HCEC 1CT (cell line): ENCODE measurements at regions not wholly inside any gene's neighbourhood (a gene's known extent, or its start where the extent isn't known, plus 50 kb on each side); places are given as distances from the start of the nearest gene placed in this dataset.

Experiments used
- DNase-seq: peaks from one replicate; pipeline ENCODE4 v3.0.0-alpha.2; 2017

DNA sequence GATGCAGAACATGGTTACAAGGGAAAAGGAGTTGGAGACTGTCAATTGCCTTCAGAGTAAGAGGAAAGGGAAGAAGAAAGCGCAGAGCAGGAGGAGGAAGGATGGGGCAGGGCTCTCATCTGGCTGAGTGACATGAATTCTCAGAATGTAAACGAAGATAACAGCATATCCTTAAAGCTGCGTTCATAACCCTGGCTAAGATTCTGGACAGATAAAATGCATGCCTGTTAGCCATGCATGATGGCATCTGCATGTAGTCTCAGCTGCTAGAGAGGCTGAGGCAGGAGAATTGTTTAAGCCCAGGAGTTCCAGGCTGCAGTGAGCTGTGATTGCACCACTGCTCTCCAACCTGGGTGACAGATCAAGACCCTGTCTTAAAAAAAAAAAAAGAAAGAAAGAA, 493.5 kb upstream of the PRKX start:
- DNase-seq = no peak

DNA sequence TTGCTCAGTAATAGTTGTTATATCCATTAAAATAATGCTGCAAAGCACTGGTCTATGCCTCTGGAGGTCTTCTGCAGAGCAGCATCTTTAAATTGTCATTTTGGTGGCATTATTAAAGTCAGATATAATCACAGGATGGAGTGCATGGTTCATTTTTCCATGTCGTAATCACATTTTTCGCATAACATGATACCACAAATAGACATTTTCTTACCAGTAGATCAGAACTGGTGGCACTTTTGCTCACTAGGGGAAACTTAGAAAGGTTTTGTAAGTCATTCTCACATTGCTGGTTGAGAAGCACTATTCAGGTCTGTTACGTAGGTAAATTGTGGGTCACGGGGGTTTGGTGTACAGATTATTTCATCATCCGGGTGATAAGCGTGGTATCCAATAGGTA, 484.5 kb upstream of the PRKX start:
- no peak for DNase-seq

DNA sequence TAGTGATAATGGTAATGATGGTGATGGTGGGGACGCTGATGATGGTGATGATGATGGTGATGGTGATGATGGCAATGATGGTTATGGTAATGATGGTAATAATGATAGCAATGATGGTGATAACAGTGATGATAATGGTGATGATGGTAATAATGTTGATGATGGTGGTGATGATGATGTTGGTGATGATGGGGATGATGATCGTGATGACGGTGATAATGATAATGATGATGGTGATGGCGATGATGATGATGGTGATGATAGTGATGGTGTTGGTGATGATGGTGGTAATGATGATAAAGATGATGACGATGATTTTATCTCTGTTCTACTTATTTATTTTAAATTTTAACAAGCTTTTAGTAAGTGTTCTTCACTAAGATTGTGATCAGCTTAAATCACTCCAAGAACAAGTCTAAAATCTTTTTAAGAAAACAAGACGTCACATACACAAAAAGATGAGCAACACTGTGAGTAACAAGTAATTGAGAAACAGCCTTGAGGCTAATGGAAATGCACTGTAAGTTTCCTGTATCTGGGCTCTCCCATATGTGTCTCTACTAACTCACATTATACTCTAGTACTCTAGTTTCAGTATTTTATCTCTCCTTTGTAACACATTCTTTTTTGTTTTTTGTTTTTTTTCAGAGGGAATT, 480.2 kb upstream of the PRKX start:
- no peak for DNase-seq

DNA sequence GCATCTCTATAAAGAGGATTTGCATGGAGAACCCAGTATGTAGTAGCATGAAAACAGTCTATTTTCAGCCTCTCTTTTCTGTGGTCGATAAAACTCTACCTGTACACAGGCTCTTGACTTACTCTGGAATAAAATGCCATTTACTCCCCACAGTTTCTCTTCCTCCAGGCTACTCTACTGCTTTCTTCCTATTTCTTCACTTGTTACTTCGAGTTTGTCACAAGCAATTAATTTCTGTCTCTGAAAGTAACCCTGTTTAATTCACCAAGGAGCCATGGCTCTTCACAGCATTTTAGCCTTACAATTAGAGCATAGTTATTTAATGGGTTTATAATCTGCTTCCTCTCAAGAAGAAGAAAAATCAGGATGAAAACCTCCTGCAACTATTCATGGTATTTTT, 472.9 kb upstream of the PRKX start:
- no peak for DNase-seq

DNA sequence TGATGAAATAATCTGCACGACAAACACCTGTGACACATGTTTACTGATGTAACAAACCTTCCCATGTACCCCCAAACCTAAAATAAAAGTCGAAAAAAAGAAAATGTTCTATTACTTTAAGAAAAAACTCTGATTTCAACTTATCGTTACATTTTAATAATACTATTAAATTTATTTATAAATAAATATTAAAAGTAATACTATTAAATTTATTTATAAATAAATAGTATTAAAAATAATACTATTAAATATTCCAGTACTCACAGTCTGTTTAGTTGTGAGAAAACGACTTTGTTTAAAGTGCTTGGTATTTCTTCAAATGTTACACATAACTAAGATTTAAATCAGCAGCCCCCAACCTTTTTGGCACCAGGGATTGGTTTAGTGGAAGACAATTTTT, 471.6 kb upstream of the PRKX start:
- no peak for DNase-seq

DNA sequence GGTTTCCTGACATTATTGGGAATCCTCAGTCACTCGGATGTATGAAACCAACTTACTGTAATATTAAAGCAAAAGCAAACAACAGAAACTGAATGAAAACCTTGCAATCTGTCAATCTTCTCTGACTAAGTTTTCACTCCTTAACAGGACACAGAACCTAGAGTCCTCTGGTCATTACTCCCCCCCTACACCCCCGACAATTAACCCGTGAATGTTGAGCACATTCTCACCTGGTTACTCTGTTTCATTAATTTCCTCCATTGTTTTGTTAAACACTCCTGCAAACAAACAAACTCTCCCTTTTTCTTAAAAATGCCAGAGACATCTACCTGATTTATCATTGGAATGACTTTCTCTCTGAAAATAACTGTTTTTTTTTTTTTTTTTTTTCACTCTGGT, 469.0 kb upstream of the PRKX start:
- DNase-seq = no peak

DNA sequence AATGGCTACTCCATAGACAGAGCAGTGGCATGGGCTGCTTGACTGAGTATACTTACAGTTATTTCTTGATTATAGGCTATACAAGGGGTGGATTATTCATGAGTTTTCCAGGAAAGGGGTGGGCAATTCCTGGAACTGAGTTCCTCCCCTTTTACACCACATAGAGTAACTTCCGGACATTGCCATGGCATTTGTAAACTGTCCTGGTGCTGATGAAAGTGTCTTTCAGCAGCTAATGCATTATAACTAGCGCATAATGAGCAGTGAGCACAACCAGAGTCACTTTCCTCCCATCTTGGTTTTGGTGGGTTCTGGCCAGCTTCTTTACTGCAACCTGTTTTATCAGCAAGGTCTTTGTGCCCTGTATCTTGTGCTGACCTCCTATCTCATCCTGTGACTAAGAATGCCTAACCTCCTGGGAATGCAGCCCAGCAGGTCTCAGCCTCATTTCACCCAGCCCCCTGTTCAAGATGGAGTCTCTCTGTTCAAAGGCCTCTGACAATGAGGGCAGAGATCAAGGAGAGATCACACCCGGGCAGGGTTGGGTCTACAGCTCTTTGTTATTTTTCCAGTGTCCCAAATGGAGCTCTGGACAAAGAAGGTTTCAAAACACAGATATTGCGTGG, 468.4 kb upstream of the PRKX start:
- DNase-seq = no peak

DNA sequence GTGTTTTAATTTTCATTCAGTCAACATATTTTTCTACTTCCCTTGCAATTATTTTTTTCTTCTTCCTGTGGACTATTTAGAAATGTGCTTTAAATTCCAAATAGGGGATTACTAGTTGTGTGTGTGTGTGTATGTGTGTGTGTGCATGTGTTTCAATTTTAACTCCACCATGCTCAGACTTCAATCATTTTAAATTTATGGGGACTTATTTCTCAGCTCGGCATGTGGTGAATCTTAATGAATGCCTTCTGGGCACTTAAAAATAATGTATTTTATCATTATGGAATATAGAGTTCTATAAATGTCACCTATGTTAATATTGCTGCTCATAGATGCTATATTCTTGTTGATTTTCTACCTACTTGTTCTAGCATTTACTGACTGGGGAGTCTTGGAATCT, 465.6 kb upstream of the PRKX start:
- DNase-seq = no peak

DNA sequence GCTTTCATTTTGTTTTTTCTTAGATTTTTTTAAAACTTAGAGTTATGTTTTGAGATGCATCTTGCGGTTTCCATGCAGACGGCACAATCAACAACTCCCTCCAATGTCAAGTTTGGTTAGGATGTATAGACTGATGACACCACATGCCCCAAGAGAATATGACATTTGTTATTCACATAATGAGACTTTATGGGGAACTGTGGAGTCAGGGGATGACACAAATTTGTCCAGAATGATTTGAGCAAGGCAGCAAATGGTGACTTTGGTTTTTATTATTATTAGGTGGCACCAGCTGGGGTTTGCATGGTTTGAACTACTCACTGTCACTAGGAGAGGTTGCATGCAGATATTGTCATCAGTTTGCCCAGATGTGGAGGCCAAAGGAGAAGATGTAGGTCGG, 461.8 kb upstream of the PRKX start:
- DNase-seq = no peak

DNA sequence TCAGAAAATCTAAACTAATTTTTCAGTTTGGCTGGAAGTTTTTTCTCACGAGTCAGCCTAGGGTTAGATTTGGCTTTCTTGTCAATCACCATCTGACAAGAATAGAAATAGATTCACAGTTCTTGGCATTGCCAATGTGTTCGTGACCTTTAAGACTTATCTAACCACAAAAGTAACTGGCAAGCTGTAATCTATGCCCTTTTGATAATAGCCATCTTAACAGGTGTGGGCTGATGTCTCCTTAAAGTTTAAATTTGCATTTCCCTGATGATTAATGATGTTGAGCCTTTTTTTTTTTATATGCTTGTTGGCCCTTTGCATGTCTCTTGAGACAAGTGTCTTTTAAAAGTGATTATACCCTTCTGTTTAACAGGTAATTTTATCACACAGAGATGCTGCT, 460.3 kb upstream of the PRKX start:
- DNase-seq = no peak

DNA sequence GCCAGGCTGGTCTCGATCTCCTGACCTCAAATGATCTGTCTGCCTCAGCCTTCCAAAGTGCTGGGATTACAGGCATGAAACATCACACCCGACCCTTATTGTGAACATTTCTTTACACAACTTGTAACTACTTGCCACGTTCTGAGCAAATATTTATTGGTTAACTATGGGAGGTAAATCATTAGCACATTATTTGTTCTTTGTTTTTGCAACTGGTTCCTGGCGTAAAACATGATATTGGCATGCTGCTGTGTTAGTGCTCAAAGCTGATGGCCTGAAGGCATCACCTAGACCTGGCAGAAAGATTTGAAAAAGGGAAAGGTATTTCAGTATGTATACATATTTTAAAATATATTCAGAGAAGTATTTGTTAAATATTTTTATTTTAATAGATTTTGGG, 438.3 kb upstream of the PRKX start:
- no peak for DNase-seq

DNA sequence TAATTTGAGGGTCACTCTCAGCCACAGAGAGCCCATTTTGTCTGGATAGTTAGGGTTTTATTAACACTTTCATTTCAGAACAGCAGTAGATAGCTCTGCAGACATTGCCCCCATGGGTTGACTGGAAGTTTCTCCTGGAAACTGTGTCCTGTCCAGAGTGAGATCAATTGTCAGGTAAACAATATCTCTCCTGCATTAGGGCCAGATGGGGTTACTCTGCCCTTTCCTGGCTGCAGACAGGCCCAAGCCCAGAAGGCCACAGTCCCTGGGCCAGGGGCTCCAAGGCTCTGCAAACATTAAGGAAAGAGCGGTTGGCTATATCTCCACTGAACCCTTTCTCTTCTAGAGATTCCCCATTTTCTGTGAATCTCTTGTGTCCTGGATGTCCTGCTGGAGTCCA, 436.8 kb upstream of the PRKX start:
- DNase-seq = no peak

DNA sequence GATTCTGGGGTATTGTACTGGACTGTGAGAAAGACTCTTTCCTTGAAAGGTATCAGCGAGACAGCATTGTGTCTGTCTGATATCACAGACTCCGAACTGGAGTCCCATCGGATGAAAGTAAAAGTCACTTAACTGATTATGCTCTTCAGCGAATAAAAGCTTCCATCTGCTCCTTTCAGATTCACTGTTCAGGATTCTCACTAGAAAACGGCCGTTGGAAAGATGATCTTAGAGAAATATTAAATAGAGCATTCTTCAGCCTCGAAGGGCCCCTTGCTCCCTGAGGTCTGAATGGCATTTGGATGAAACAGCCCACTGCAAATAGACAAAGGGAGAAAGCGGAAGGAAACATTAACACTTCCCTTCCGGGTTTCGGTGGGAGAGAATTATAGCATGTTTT, 416.2 kb upstream of the PRKX start:
- DNase-seq = no peak

DNA sequence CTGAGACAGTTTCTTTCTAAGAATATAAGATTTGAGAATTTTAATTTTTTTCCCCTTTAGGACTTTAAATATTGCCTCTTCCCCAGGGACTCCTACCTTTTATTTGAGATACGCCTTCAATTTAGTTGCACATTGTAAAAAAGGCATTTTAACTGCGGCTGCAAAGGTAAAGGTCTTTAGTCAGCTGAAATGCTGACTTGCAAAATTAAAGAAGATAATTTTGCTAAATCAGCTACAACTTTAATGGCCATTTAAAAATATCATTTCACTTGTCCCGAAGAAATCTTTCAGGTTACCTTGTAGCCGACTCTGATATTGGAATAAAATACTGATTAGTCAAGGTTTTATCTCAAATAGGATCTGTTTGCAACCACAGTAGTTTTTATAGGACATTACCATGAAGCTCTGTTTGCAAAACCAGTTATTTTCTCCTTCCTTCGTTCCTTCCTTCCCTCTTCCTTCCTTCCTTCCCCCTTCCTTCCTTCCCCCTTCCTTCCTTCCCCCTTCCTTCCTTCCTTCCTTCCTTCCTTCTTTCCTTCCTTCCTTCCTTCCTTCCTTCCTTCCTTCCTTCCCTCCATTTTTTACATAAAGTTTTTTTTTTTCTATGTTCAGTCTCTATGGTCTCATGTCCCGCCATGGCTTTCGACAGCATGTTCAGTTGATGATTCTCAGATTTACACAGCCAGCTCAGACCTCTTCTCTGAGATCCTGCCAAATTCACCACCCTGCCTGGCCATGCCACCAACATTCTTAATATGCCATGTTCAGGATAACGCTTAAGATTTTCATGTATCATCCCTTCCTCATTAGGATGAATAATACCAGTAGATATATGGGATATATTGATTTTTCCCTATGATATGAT, 405.4 kb upstream of the PRKX start:
- no peak for DNase-seq

DNA sequence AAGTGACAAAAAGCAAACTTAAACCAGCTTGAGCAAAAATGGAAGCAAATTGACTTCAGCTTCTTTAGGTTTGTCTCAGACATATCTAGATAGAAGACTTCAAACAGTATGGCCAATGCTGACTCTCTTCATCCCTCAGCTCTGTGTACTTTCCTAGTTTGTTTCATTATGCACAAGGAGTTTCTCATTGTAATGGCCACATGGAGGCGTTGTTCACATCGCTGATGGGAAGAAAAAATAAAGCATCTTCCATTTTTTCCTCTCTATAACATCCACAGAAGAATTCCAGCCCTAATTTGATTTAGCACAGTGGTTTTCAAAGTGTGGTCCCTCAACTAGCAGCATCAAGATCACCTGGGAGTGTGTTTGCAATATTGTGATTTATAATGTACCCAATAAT, 397.5 kb upstream of the PRKX start:
- no peak for DNase-seq

DNA sequence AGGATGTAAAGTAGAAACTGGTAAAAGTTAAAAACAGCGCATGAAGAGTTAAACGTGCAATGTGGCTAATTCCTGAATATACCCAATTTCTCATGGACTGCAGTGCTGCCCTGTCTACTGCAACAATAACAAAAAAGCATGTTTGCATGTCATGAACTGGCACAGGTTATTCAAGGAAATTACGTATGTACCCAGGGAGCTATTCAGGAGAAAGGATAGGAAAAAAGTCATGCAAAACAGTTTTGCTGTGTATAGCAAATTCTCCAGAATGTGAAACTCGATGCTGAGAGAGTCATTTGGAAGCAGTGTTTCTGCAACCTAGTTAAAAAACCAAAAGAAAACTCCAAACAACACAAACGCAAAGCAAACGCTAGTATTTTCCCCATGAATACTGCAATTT, 381.5 kb upstream of the PRKX start:
- DNase-seq = no peak

DNA sequence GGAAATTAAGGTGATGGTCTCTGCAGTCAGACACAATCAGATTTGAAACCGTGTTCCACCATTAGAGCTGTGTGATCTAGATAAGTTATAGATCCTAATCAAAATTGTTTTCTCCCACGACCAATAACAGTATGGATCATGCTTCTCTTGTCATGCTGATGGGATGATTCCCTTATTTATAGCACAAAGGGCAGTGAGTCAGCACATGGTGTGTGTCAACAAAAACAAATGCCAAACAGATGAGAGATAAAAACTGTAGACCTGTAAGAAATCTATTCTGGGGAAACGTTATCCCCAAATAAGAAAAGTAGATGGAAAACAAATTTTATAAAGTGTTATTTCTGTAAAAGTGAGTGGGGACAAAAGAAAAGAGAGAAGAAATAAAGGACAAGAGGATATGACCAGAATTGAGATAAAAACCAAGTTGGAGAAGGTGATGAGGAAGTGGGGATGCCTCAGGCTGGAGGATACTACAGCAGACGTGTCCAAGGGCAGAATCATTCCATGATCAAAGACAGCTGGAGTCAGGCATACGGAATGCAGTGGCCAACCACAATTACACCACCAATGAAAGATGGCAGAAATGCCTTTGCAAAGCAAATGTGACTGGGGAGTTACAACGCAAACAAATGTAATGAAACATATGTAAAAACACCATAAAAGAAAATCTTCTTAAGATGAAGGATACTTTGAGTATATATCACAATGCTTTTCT, 377.8 kb upstream of the PRKX start:
- no peak for DNase-seq

DNA sequence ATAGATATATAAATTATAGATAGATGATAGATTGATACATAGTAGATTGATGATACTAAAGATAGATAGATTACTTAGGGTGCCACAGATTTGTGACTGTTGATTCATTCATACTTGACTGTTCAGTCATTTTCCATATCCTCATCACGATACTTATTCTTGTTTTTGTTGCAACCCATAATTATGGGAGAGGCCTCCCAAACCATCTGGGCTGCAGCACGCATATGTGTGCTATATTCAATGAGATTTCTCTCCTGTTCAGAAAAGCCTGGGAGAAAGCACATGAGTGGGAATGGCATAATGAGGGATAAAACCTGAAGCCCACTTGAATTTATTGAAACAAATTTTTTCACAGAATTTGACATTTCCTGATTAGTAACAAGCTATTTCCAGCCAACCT, 346.4 kb upstream of the PRKX start:
- no peak for DNase-seq

DNA sequence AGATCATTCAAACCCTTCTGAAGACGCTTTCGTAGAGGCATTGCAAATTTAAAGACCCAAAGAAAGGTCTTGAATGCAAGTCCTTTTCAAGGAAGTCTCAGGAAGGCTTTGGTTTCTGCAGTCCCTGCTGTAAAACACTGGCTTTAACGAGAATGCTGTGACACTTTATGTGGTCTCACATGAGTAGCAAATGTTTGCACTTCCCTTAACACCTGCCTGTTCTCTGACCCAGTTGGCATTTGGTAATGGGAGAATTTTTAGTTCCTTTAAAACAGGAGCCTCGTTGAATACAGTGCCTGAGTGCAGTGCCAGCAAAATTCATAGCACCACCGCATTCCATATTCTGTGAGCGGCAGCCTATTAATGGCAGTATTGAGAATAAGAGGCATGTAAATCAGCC, 330.5 kb upstream of the PRKX start:
- no peak for DNase-seq

DNA sequence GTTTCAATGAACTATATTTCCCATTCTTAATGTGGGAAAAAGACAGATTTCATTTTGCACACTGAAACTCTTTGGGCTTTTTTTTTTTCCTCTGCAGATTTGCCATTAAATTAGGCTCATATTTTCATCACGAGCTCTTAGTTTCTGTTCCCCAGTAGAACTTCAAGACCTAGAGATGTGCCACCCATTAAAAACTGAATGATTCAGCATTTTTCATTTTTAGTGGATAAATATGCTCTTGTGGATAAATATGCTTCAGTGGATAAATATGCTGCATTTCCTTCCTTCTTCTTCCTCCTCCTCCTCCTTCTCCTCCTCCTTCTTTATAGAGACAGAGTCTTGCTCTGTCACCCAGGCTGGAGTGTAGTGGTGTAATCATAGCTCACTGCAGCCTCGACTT, 322.4 kb upstream of the PRKX start:
- DNase-seq = no peak

DNA sequence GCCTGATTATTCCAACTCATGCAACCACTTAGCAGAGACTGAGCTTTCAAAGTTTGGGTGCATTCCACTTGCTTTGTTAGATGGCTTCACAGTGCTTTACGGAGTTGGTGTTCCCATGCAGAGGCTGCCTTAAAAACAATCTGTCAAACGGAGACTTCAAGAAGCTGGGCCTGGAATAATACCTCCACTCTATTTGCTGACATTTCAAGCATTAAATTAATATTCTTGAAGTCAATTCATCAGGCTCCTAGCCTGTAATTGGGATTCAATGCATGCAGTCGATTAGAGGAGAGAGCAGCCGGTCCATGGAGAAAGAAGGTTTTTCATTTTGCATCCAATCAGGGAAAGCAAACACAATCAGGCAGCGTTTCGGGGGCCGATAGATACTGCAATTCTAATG, 314.7 kb upstream of the PRKX start:
- DNase-seq = no peak

DNA sequence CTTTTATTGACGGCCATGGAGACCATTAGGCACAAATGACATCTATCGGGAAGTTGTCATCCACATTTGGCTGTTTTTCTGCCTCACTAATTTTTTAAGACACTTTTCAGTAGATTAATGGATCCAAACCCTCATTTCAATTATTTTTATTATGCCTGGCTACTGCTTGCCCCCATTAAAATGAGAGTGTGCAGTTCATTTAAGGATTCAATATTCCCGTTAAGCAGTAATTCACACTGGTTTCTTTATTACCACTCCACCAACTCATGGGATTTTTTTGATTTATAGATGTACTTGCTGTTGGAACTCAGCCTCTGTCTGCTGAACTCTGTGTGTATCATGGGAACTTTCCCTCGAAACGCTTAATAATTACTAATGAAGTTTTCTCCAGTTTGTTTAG, 291.8 kb upstream of the PRKX start:
- no peak for DNase-seq

DNA sequence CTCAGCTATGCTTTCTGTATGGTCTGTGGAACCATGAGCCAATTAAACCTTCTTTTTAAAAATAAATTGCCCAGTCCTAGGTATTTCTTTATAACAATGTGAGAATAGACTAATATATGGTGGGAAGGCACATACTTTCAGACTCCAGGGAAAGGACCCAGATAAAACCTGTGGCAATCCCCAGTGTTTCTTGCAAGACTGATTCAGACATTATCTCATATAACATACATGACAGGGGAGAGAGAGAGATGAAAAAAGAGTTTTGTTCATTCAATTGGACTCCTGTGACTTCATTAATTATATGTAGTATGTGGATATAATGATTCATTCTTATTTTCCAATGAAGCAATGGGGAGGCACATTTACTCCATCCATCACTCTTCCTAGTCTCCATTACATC, 291.4 kb upstream of the PRKX start:
- no peak for DNase-seq

DNA sequence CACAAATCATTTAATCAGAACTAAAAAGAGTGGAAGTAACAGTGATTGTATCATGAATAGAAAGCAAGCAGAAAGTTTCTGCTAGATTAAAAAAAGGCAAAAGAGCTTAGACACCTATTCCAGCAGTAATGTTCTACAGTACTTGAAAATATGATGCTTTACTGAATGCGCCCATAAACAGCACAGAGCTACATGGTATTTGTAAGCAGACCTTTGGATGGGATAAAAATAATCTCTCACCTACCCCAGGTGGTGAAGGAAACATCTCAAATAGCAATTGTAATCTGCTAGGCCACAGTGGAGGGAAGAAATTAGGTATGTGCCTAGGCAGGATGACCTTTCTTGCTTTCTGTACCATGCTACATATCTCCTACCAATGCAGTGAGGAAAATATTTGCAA, 280.9 kb upstream of the PRKX start:
- no peak for DNase-seq
